H9 (cell line): ENCODE measurements at regions not wholly inside any gene's neighbourhood (a gene's known extent, or its start where the extent isn't known, plus 50 kb on each side); places are given as distances from the start of the nearest gene placed in this dataset.

ENCODE experiments used
- DNase-seq: peaks from one replicate; pipeline ENCODE4 v3.0.0-alpha.2; 2017
- H2AFZ ChIP-seq: one replicate; pipeline ENCODE4 v1.6.1; 2013; ENCODE audit warnings: mild to moderate bottlenecking, low read length, control low read depth, moderate library complexity
- H2AK5ac ChIP-seq: 2 replicates; pipeline ENCODE4 v1.6.1; 2013; ENCODE audit warnings: low read length, control low read depth, mixed read lengths; ENCODE audit not compliant: insufficient read length
- H2BK120ac ChIP-seq: one replicate; pipeline ENCODE4 v1.6.1; 2013; ENCODE audit warnings: low read depth, mild to moderate bottlenecking, low read length, control low read depth, inconsistent platforms; ENCODE audit not compliant: poor library complexity, severe bottlenecking
- H2BK12ac ChIP-seq: 2 replicates; pipeline ENCODE4 v1.6.1; 2013; ENCODE audit warnings: low read length, control low read depth, mixed read lengths, low read depth; ENCODE audit not compliant: insufficient read length
- H2BK15ac ChIP-seq: 2 replicates; pipeline ENCODE4 v1.6.1; 2013; ENCODE audit warnings: low read depth, low read length, control low read depth
- H2BK20ac ChIP-seq: one replicate; pipeline ENCODE4 v1.6.1; 2013; ENCODE audit warnings: low read depth, mild to moderate bottlenecking, low read length, control low read depth, inconsistent platforms; ENCODE audit not compliant: poor library complexity, severe bottlenecking
- H2BK5ac ChIP-seq: 2 replicates; pipeline ENCODE4 v1.6.1; 2013; ENCODE audit warnings: low read length, control low read depth, mixed read lengths; ENCODE audit not compliant: insufficient read length
- H3K14ac ChIP-seq: 2 replicates; pipeline ENCODE4 v1.6.1; 2013; ENCODE audit warnings: low read length, control low read depth; ENCODE audit not compliant: insufficient read depth
- H3K18ac ChIP-seq: 2 replicates; pipeline ENCODE4 v1.6.1; 2013; ENCODE audit warnings: low read depth, mild to moderate bottlenecking, mixed read lengths, low read length, control low read depth; ENCODE audit not compliant: insufficient read length
- H3K23ac ChIP-seq: 2 replicates; pipeline ENCODE4 v1.6.1; 2013; ENCODE audit warnings: low read length, control low read depth, mixed read lengths, low read depth; ENCODE audit not compliant: insufficient read length
- H3K23me2 ChIP-seq: 2 replicates; pipeline ENCODE4 v1.6.1; 2013; ENCODE audit warnings: low read depth, mild to moderate bottlenecking, mixed read lengths, low read length, control low read depth; ENCODE audit not compliant: insufficient read length, poor library complexity, severe bottlenecking
- H3K27ac ChIP-seq: 2 replicates; pipeline ENCODE4 v1.5.1; 2013; ENCODE audit warnings: low read length, control low read depth, mixed read lengths, low read depth; ENCODE audit not compliant: insufficient read length
- H3K27me3 ChIP-seq: 2 replicates; pipeline ENCODE4 v1.6.1; 2013; ENCODE audit warnings: low read length, control low read depth, inconsistent platforms; ENCODE audit not compliant: insufficient read depth
- H3K4ac ChIP-seq: 2 replicates; pipeline ENCODE4 v1.6.1; 2013; ENCODE audit warnings: low read depth, mild to moderate bottlenecking, control low read depth, inconsistent platforms, low read length, moderate library complexity
- H3K4me1 ChIP-seq: 2 replicates; pipeline ENCODE4 v1.6.1; 2013; ENCODE audit warnings: low read length, control low read depth, inconsistent platforms; ENCODE audit not compliant: insufficient read depth
- H3K4me2 ChIP-seq: 2 replicates; pipeline ENCODE4 v1.6.1; 2013; ENCODE audit warnings: low read length, control low read depth, mixed read lengths; ENCODE audit not compliant: insufficient read length, insufficient read depth
- H3K56ac ChIP-seq: 2 replicates; pipeline ENCODE4 v1.6.1; 2013; ENCODE audit warnings: low read depth, mild to moderate bottlenecking, mixed read lengths, low read length, control low read depth; ENCODE audit not compliant: insufficient read length
- H3K79me1 ChIP-seq: 2 replicates; pipeline ENCODE4 v1.6.1; 2013; ENCODE audit warnings: low read depth, mild to moderate bottlenecking, moderate library complexity, low read length, control low read depth, inconsistent platforms; ENCODE audit not compliant: insufficient read depth, poor library complexity, severe bottlenecking
- H3K79me2 ChIP-seq: 2 replicates; pipeline ENCODE4 v1.6.1; 2013; ENCODE audit warnings: low read length, control low read depth, inconsistent platforms; ENCODE audit not compliant: insufficient read depth
- H3K9ac ChIP-seq: 2 replicates; pipeline ENCODE4 v1.6.1; 2013; ENCODE audit warnings: low read length, control low read depth, mixed read lengths; ENCODE audit not compliant: insufficient read length; ENCODE audit errors: extremely low read depth
- H3K9me3 ChIP-seq: one replicate; pipeline ENCODE4 v1.6.1; 2013; ENCODE audit warnings: low read depth, low read length, inconsistent platforms; ENCODE audit not compliant: control insufficient read depth
- H3T11ph ChIP-seq: one replicate; pipeline ENCODE4 v1.6.1; 2013; ENCODE audit warnings: mild to moderate bottlenecking, low read length, control low read depth, inconsistent platforms
- H4K20me1 ChIP-seq: one replicate; pipeline ENCODE4 v1.6.1; 2013; ENCODE audit not compliant: control insufficient read depth, insufficient read length, insufficient read depth
- H4K5ac ChIP-seq: 2 replicates; pipeline ENCODE4 v1.6.1; 2013; ENCODE audit warnings: low read depth, mild to moderate bottlenecking, mixed read lengths, low read length, control low read depth; ENCODE audit not compliant: insufficient read length
- H4K8ac ChIP-seq: replicated peaks from 2 replicates; pipeline ENCODE4 v1.6.1; 2013; ENCODE audit warnings: low read length, control low read depth, mixed read lengths, low read depth; ENCODE audit not compliant: insufficient read length
- H4K91ac ChIP-seq: 2 replicates; pipeline ENCODE4 v1.6.1; 2013; ENCODE audit warnings: low read depth, mild to moderate bottlenecking, moderate library complexity, mixed read lengths, low read length, control low read depth; ENCODE audit not compliant: insufficient read length
- H3K27ac Mint-ChIP-seq, 3 experiments: 2 replicates in 2 of 3; 3 replicates in 1 of 3; pipeline ENCODE4 v1.8.0; 2020 to 2021; ENCODE audit warnings: mixed read lengths in 3 of 3, mild to moderate bottlenecking in 1 of 3, moderate library complexity in 1 of 3
- H3K27me3 Mint-ChIP-seq: 2 replicates; pipeline ENCODE4 v1.8.0; 2021; ENCODE audit warnings: low read depth, mild to moderate bottlenecking, moderate library complexity, mixed read lengths
- H3K36me3 Mint-ChIP-seq, 3 experiments: 2 replicates in 2 of 3; 3 replicates in 1 of 3; pipeline ENCODE4 v1.8.0; 2020 to 2021; ENCODE audit warnings: low read depth in 3 of 3, mixed read lengths in 3 of 3; ENCODE audit not compliant: insufficient read depth in 1 of 3
- H3K4me1 Mint-ChIP-seq, 2 experiments: 2 replicates each; pipeline ENCODE4 v1.8.0; 2020; ENCODE audit warnings: mixed read lengths in 2 of 2
- H3K4me3 Mint-ChIP-seq, 2 experiments: 2 replicates in 1 of 2; 3 replicates in 1 of 2; pipeline ENCODE4 v1.8.0; 2020 to 2021; ENCODE audit warnings: mild to moderate bottlenecking in 2 of 2, mixed read lengths in 2 of 2, moderate library complexity in 1 of 2
- H3K9me3 Mint-ChIP-seq, 2 experiments: 2 replicates in 1 of 2; 3 replicates in 1 of 2; pipeline ENCODE4 v1.8.0; 2020; ENCODE audit warnings: mild to moderate bottlenecking in 2 of 2, mixed read lengths in 2 of 2, moderate library complexity in 1 of 2
- CTCF ChIP-seq: fragments of 200-600 bp; sonication (generic); conservative IDR thresholded peaks from 3 replicates; pipeline ENCODE4 v1.8.0; 2021; ENCODE audit warnings: antibody characterized with exemption, mild to moderate bottlenecking
- WGBS: extraction: QIAGEN DNeasy Blood & Tissue Kit; methylation state at CpG from one replicate; pipeline ENCODE4 v1.1.7; 2013; ENCODE audit warnings: missing lambda C conversion rate, low lambda C conversion rate, mixed read lengths; ENCODE audit not compliant: insufficient read length; ENCODE audit errors: extremely low coverage; 5-methylcytosine and 5-hydroxymethylcytosine counted together

GRCh38 chr16:60438894-60439293 is 1597.3 kb downstream of the CDH8 start:
- Histone ChIP-seq H3K18ac (no peak overlapping the region), H4K8ac (no peak overlapping the region), H3K4ac (no peak overlapping the region), H2BK20ac (no peak overlapping the region), H3K23ac (no peak overlapping the region), H3K9me3 (no peaks in the 10 kb centered on the region), H4K91ac (no peak overlapping the region), H3K14ac (no peak overlapping the region), H2BK5ac (no peak overlapping the region), H3K27me3 (no peaks in the 10 kb centered on the region), H3K4me1 (no peaks in the 10 kb centered on the region), H3K56ac (no peak overlapping the region), H2BK12ac (no peak overlapping the region), H3T11ph (no peak overlapping the region), H4K20me1 (no peaks in the 10 kb centered on the region), H2BK15ac (no peak overlapping the region), H3K9ac (no peak overlapping the region), H2AK5ac (no peak overlapping the region), H2BK120ac (no peak overlapping the region), H3K23me2 (no peaks in the 10 kb centered on the region), H3K4me2 (no peak overlapping the region), H3K79me2 (no peaks in the 10 kb centered on the region), H4K5ac (no peak overlapping the region), H3K79me1 (no peaks in the 10 kb centered on the region), H2AFZ (no peak overlapping the region), H3K27ac (no peak overlapping the region)
- Mint-ChIP-seq H3K36me3 (no peaks in the 10 kb centered on the region), H3K27ac (no peak overlapping the region), H3K4me3 (no peak overlapping the region), H3K9me3 (no peaks in the 10 kb centered on the region), H3K4me1 (peaks cover 8% of the 10 kb centered on the region in 2 experiments), H3K27me3 (no peaks in the 10 kb centered on the region)
- no CpG with 5 or more reads among the region's 6 CpGs for WGBS
- no peak for DNase-seq
- no peak for TF ChIP-seq CTCF
